Glomerular visceral epithelial cell (primary cell): ENCODE measurements at regions not wholly inside any gene's neighbourhood (a gene's known extent, or its start where the extent isn't known, plus 50 kb on each side); places are given as distances from the start of the nearest gene placed in this dataset.

Source experiments
- DNase-seq: peaks from one replicate; pipeline ENCODE4 v3.0.0-alpha.2; 2016; ENCODE audit errors: extremely low spot score

- DNase-seq = no peak
Observed at GRCh38 chrX:96621811-96622210, 62.8 kb upstream of the DIAPH2 start.
